Nephron (organoid): ENCODE measurements at regions not wholly inside any gene's neighbourhood (a gene's known extent, or its start where the extent isn't known, plus 50 kb on each side); places are given as distances from the start of the nearest gene placed in this dataset.

Source experiments
- H3K27ac Mint-ChIP-seq, 3 experiments: 2 replicates each; pipeline ENCODE4 v1.8.0; 2020; ENCODE audit warnings: mixed read lengths in 3 of 3, mild to moderate bottlenecking in 2 of 3, moderate library complexity in 1 of 3
- H3K27me3 Mint-ChIP-seq: 2 replicates; pipeline ENCODE4 v1.8.0; 2021; ENCODE audit warnings: low read depth, mild to moderate bottlenecking, moderate library complexity, mixed read lengths
- H3K36me3 Mint-ChIP-seq: 2 replicates; pipeline ENCODE4 v1.8.0; 2020; ENCODE audit warnings: low read depth, mixed read lengths
- H3K4me1 Mint-ChIP-seq: 2 replicates; pipeline ENCODE4 v1.8.0; 2020; ENCODE audit warnings: mixed read lengths
- H3K4me3 Mint-ChIP-seq, 3 experiments: 2 replicates each; pipeline ENCODE4 v1.8.0; 2020; ENCODE audit warnings: mild to moderate bottlenecking in 3 of 3, mixed read lengths in 3 of 3, moderate library complexity in 2 of 3
- H3K9me3 Mint-ChIP-seq: 2 replicates; pipeline ENCODE4 v1.8.0; 2020; ENCODE audit warnings: mixed read lengths
- CTCF ChIP-seq, 3 experiments: fragments of 200-600 bp; sonication (generic); IDR thresholded peaks; one replicate each; pipeline ENCODE4 v1.5.0; 2021; ENCODE audit warnings: antibody characterized with exemption in 3 of 3; ENCODE audit not compliant: unreplicated experiment in 3 of 3

GRCh38 chr3:132871956-132872355 is 149.7 kb upstream of the NPHP3 start:
- no peak for TF ChIP-seq CTCF (IDR thresholded peaks at IDR 0.05; ENCODE audit: unreplicated experiment in 3 of 3)
- H3K36me3 Mint-ChIP-seq, result no peaks in the 10 kb centered on the region
- peaks cover 8% of the 10 kb centered on the region for H3K27me3 Mint-ChIP-seq
- no peak overlapping the region for H3K27ac Mint-ChIP-seq
- no peak overlapping the region for H3K4me3 Mint-ChIP-seq
- H3K9me3 Mint-ChIP-seq, result no peaks in the 10 kb centered on the region
- peaks cover 14% of the 10 kb centered on the region for H3K4me1 Mint-ChIP-seq

- peak overlapping the region; percentile 34 to 79 (median 70) for H3K27ac Mint-ChIP-seq
- peaks cover 8% of the 10 kb centered on the region for H3K27me3 Mint-ChIP-seq
- peaks cover 14% of the 10 kb centered on the region for H3K4me1 Mint-ChIP-seq
- H3K36me3 Mint-ChIP-seq, result no peaks in the 10 kb centered on the region
- H3K9me3 Mint-ChIP-seq, result no peaks in the 10 kb centered on the region
- H3K4me3 Mint-ChIP-seq, result peak overlapping the region in 1 of 3 experiments; percentile 3
- TF ChIP-seq CTCF (IDR thresholded peaks at IDR 0.05; ENCODE audit: unreplicated experiment in 3 of 3), result no peak
Measured at GRCh38 chr3:132870541-132870940, 148.3 kb upstream of the NPHP3 start.

- Mint-ChIP-seq H3K9me3 (no peaks in the 10 kb centered on the region), H3K4me1 (peaks cover 14% of the 10 kb centered on the region), H3K27ac (no peak overlapping the region), H3K36me3 (no peaks in the 10 kb centered on the region), H3K27me3 (peaks cover 7% of the 10 kb centered on the region), H3K4me3 (no peak overlapping the region)
- TF ChIP-seq CTCF (IDR thresholded peaks at IDR 0.05; ENCODE audit: unreplicated experiment in 3 of 3), result no peak
Measured at GRCh38 chr3:132867956-132868355, 145.7 kb upstream of the NPHP3 start.

- TF ChIP-seq CTCF (IDR thresholded peaks at IDR 0.05; ENCODE audit: unreplicated experiment in 3 of 3), result no peak
- Mint-ChIP-seq H3K9me3 (no peaks in the 10 kb centered on the region), H3K36me3 (no peaks in the 10 kb centered on the region), H3K27ac (no peak overlapping the region), H3K4me1 (peaks cover 14% of the 10 kb centered on the region), H3K27me3 (peaks cover 7% of the 10 kb centered on the region), H3K4me3 (no peak overlapping the region)
Measured at GRCh38 chr3:132867526-132867925, 145.3 kb upstream of the NPHP3 start.

GRCh38 chr3:132857317-132857716 is 135.1 kb upstream of the NPHP3 start:
- Mint-ChIP-seq H3K9me3 (peaks cover 5% of the 10 kb centered on the region), H3K27me3 (no peaks in the 10 kb centered on the region), H3K4me3 (no peak overlapping the region), H3K36me3 (no peaks in the 10 kb centered on the region), H3K27ac (no peak overlapping the region), H3K4me1 (peaks cover 10% of the 10 kb centered on the region)
- no peak for TF ChIP-seq CTCF (IDR thresholded peaks at IDR 0.05; ENCODE audit: unreplicated experiment in 3 of 3)

GRCh38 chr3:132854856-132855535 is 132.8 kb upstream of the NPHP3 start:
- no peak overlapping the region for H3K27ac Mint-ChIP-seq
- H3K4me3 Mint-ChIP-seq, result no peak overlapping the region
- no peak for TF ChIP-seq CTCF (IDR thresholded peaks at IDR 0.05; ENCODE audit: unreplicated experiment in 3 of 3)
- no peaks in the 10 kb centered on the region for H3K27me3 Mint-ChIP-seq
- peaks cover 20% of the 10 kb centered on the region for H3K9me3 Mint-ChIP-seq
- peaks cover 9% of the 10 kb centered on the region for H3K4me1 Mint-ChIP-seq
- H3K36me3 Mint-ChIP-seq, result no peaks in the 10 kb centered on the region
